ENCODE measurements at regions not wholly inside any gene's neighbourhood (a gene's known extent, or its start where the extent isn't known, plus 50 kb on each side); places are given as distances from the start of the nearest gene placed in this dataset.

DNA sequence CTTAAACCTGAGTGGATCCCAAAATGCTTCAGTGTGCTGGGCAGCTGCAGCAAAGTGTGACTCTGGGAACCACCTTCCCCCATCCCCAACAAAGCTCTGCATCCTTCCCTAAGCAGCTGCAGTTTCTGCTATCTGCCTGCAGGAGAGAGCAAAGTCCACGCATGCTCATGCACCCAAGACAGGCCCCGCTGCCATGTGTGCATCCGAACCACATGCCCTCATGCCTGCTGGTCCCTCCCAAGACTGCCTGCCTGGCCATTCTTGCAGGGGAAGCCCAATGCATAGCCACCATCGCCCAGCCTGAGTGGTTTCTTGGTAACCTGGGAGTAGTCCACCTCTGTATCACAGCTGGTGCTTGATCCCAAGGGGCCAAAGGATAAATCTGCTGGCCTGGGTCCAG, 94.3 kb upstream of the OLIG3 start:
- TF ChIP-seq, protein P1, sequence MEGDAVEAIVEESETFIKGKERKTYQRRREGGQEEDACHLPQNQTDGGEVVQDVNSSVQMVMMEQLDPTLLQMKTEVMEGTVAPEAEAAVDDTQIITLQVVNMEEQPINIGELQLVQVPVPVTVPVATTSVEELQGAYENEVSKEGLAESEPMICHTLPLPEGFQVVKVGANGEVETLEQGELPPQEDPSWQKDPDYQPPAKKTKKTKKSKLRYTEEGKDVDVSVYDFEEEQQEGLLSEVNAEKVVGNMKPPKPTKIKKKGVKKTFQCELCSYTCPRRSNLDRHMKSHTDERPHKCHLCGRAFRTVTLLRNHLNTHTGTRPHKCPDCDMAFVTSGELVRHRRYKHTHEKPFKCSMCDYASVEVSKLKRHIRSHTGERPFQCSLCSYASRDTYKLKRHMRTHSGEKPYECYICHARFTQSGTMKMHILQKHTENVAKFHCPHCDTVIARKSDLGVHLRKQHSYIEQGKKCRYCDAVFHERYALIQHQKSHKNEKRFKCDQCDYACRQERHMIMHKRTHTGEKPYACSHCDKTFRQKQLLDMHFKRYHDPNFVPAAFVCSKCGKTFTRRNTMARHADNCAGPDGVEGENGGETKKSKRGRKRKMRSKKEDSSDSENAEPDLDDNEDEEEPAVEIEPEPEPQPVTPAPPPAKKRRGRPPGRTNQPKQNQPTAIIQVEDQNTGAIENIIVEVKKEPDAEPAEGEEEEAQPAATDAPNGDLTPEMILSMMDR (IDR thresholded peaks at IDR 0.05), result no peak
- TF ChIP-seq POLR2AphosphoS5 (IDR thresholded peaks at IDR 0.05) (no peak), POLR2A (IDR thresholded peaks at IDR 0.05) (no peak), EP300 (IDR thresholded peaks at IDR 0.05) (no peak)
